Vagina (tissue), 2 donors: ENCODE measurements at regions not wholly inside any gene's neighbourhood (a gene's known extent, or its start where the extent isn't known, plus 50 kb on each side); places are given as distances from the start of the nearest gene placed in this dataset.
"Not testable (repeated sequence)": the region's sequence is repeated elsewhere in the genome, so short reads cannot be mapped to it uniquely, and the experiment has no call there.

Source experiments
- DNase-seq, 2 donors: peaks; one replicate each; pipeline ENCODE4 v3.0.0-alpha.2; 2017; ENCODE audit errors: extremely low spot score in 2 of 2
- H3K27ac ChIP-seq: fragments of 200-600 bp; sonication (generic); one replicate; pipeline ENCODE4 v1.5.1; 2019
- H3K27me3 ChIP-seq: fragments of 200-600 bp; sonication (generic); one replicate; pipeline ENCODE4 v1.5.1; 2019
- H3K36me3 ChIP-seq, 2 donors: fragments of 200-600 bp; sonication (generic); one replicate each; pipeline ENCODE4 v1.5.1; 2017 to 2019
- H3K4me1 ChIP-seq: fragments of 200-600 bp; sonication (generic); one replicate; pipeline ENCODE4 v1.5.1; 2019
- H3K4me3 ChIP-seq, 2 donors: fragments of 200-600 bp; sonication (generic); 1 replicate in 1 of 2; 2 replicates in 1 of 2; pipeline ENCODE4 v1.5.1; 2016 to 2019
- H3K9me3 ChIP-seq: fragments of 200-600 bp; sonication (generic); one replicate; pipeline ENCODE4 v1.5.1; 2019
- intact Hi-C: fragments of 100-400 bp; cut with DNase I; formaldehyde crosslinking; loops from one replicate; pipeline ENCODE4 v1.15.1; 2023

DNA sequence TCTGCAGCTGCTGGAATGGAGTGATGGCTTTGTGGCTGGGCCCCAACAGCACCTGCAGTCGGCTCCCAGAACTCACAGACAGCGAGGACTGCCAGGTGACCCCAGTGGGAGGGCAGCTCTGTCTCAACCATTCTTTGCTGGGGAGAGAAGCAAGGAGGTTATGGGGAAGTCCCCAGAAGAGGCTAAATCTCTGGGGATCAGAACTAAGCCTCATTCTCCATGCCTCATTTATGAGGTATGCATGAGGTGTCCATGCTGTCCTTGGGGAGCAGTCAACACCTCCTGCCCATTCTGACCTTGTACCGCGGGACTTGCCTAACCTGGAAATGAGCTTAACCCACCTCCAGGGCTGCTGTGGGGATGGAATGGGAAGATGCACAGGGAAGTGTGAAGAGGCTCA lies 111.5 kb upstream of the MTLN start:
- H3K27ac ChIP-seq, H3K4me1 ChIP-seq, DNase-seq, H3K9me3 ChIP-seq, H3K36me3 ChIP-seq, H3K27me3 ChIP-seq, H3K4me3 ChIP-seq, intact Hi-C loops: not testable (repeated sequence)

DNA sequence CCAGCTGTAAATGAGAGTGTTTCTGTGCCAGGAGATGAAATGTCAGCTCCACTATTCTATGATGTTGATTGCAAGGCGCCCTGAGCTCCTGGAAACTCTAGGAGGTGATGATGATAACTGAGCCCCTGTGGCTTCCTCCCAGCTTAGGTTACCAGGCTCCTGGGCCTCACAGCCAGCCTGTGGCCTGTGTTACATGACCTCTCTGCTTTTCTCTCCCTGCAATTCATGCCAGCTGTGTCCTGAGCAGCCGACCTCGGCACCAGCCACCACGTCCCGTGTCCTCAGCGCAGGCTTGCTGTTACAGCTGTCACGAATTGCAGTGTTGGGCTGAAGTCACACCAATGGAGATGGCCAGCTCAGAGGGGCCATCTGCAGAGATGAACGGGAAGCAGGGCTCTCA lies 110.2 kb upstream of the MTLN start:
- H3K4me3 ChIP-seq, H3K4me1 ChIP-seq, H3K36me3 ChIP-seq, intact Hi-C loops, H3K27ac ChIP-seq, DNase-seq, H3K9me3 ChIP-seq, H3K27me3 ChIP-seq: not testable (repeated sequence)

DNA sequence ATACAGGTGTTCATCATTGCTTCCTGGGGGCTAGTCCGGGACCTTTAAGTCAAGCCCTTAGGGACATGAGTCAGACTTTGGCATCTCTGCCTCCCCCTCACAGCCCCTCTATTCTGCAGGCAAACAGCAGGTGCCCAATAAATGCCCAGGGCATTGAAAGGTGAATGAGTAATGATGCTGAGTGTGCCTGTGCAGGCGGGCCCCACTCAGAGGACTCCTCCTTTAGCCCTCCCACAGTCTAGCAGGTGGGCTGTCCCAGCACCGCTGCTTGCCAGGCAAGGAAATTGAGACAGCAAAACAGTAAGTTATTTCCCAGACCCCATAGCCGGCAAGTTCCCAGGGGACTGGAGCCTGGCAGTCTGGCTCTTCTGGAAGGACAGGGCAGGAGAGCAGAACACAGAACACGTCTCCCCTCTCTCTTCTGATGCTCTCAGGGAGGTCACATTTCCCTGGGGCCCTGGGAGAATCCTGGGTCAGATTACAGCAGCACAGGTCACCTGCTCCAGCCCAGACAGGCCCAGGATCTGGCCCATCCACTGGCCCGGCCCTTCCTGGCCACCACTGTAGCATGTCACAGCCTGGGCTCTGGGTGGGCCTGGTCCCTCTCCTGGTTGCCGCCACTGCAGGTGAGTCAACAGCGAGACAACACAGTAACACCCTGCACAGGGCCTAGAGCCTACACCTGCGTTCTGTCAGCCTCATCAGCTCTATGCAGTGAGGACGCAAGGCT lies 108.7 kb upstream of the MTLN start:
- H3K27me3 ChIP-seq, intact Hi-C loops, DNase-seq, H3K4me1 ChIP-seq, H3K36me3 ChIP-seq, H3K4me3 ChIP-seq, H3K27ac ChIP-seq, H3K9me3 ChIP-seq: not testable (repeated sequence)

DNA sequence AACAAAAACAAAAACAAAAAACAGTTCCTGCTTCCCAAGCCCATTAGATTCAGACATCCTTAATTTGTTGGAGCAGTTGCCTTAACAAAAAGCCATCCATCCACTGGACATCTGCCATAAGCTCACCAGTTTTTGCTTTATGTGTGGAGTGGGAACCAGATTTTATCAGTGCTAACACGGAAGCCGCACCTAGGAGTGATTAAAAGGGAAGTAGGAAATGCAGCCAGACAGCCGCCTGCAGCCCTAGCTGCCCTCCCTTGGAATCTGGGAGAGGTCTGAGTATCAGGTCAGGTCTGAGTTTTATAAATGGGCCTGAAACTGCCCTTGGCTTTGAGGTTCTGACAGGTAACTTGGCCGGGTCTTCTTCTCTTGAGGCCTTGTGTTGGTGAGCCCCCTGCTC lies 106.6 kb upstream of the MTLN start:
- H3K36me3 ChIP-seq, H3K4me1 ChIP-seq, H3K4me3 ChIP-seq, H3K27ac ChIP-seq, DNase-seq, H3K9me3 ChIP-seq, H3K27me3 ChIP-seq, intact Hi-C loops: not testable (repeated sequence)

DNA sequence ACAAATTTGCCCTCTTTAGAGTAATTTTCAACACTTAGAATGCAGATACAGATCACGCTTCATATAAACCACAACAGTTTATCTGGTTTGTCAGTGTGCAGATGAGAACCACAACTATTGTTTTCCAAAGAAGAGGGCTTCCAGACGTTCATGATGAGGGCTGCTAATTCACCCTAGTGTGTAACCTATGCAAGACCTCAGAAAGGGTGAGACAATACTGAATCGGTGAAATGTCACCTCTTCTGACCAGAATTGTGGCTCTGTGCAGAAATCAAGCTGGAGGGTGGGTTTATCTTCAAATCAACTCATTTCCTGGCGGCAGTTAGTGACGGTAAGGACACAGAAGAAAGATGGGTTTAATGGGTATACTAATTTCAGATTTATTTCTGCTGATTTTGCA lies 105.0 kb upstream of the MTLN start:
- intact Hi-C loops, H3K27ac ChIP-seq, H3K36me3 ChIP-seq, H3K9me3 ChIP-seq, H3K4me3 ChIP-seq, H3K4me1 ChIP-seq, H3K27me3 ChIP-seq, DNase-seq: not testable (repeated sequence)

DNA sequence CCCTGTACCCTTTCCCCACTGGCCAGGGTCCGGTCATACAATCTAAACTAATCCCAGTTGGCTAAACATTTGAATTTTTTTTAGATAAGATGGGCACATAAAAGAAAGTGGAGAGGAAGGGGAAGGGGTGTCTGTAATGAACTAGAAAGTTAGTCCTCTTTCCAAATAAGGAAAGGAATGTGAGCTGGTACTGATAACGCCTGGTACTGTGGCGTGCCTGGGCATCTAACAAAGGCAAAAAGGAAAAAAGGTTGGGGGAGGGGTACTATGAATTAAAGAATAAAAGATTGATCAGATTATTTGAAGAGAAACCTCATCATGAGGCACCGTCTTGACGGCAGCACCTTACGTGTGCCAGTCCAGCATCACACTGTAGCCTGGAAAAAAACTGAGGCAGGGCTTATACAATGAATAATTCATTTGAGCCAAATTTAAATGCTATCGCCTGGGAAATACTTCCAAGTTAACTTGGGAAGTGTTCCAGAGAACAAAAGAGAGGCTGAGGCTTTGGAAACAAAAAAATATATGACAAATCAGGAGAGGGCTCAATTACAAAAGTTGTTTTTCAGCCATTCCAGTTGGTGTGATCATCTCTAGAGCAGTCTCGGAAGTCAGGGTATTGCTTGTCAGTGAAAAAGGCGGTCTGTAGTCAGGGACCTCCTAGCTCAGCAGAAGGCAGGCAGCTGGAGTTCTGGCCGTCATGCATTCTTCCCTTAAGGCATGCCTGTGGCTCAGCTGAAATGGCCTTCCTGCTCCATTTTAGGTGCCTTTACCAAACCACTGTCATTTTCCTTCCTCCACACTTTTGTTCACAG lies 103.9 kb upstream of the MTLN start:
- H3K27ac ChIP-seq, H3K27me3 ChIP-seq, H3K4me1 ChIP-seq, DNase-seq, H3K4me3 ChIP-seq, H3K36me3 ChIP-seq, H3K9me3 ChIP-seq, intact Hi-C loops: not testable (repeated sequence)

DNA sequence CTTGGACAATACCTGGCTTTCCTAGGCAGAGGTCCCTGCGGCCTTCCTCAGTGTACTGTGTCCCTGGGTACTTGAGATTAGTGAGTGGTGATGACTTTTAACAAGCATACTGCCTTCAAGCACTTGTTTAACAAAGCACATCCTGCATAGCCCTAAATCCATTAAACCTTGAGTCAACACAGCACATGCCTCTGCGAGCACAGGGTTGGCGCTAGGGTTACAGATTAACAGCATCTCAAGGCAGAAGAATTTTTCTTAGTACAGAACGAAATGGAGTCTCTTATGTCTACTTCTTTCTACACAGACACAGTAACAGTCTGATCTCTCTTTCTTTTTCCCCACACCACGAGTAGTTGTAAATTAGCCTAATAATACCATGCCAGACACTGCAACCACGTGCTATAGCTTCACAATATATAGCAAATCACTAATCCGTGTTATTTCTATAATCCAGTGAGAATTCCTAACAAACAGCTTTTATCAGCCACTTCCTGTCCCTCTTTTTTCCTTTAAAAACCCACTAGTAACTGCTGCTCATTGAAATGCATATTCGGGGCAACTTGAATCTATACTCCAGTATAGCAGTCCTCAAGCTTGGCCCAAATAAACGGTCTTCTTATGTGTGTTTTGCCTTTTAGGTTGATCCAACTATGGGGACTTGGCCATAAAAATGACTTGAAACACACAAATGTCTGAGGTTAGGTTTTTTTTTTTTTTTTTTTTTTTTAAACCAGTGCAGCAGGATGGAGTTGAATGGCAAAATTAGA lies 102.9 kb upstream of the MTLN start:
- H3K36me3 ChIP-seq, DNase-seq, H3K4me1 ChIP-seq, H3K4me3 ChIP-seq, H3K9me3 ChIP-seq, H3K27me3 ChIP-seq, intact Hi-C loops, H3K27ac ChIP-seq: not testable (repeated sequence)

DNA sequence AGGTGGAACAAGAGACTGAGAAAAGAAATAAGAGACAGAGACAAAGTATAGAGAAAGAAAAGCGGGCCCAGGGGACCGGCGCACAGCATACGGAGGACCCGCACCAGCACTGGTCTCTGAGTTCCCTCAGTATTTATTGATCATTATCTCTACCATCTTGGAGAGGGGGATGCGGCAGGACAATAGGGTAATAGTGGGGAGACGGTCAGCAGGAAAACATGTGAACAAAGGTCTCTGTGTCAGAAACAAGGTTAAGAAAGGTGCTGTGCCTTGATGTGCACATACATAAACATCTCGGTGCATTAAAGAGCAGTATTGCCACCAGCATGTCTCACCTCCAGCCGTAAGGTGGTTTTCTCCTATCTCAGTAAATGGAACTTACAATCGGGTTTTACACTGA lies 102.1 kb upstream of the MTLN start:
- H3K4me3 ChIP-seq, H3K4me1 ChIP-seq, H3K36me3 ChIP-seq, H3K9me3 ChIP-seq, H3K27me3 ChIP-seq, intact Hi-C loops, H3K27ac ChIP-seq, DNase-seq: not testable (repeated sequence)

DNA sequence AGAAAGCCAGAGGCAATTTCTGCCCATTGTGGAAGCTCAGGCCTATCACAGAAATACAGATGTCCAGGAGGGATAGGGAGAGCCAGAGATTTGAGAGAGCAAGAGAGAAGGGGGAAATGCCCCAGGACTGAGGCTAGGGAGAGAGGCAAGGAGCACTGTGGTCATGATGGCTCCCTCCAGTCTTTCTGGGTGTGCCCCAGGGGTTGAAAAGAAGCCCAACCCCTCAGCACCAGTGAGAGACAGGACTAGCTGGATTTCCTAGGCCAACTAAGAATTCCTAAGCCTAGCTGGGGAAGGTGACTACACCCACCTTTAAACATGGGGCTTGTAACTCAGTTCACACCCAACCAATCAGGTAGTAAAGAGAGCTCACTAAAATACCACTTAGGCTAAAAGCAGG lies 100.7 kb upstream of the MTLN start:
- H3K4me1 ChIP-seq, H3K4me3 ChIP-seq, DNase-seq, H3K9me3 ChIP-seq, H3K27ac ChIP-seq, H3K36me3 ChIP-seq, H3K27me3 ChIP-seq, intact Hi-C loops: not testable (repeated sequence)

DNA sequence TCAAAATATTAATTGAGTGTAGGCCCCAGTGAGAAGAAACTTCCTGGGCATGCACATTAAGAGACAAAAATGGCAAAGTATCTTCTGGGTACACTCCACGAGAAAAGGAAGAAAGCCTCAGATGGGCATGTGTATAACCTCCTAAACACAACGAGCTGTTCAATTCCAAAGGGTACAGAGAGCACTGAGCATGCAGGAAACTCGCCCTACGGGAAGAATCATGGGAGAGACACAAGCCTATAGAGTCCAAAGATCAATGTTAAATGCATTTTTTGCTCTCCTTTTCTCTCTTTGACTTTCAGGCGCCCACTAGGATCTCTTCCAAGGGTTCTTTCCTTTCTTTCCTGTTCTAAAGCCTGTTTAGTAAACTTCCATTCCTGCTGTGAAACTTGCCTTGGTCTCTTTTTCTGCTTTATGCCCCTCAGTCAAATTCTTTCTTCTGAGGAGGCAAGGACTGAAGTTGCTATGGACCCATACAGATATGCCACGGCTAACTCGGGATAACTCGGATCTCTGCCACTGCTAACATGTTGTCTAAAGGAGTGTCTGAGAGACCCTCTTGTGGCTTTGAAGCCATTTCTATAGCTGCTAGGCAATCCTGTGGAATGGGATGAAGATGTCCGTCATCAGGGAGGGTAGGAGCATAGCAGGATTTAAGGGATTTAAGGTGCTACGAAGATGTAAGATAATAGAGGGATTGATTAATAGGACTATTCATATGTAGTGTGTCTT lies 99.5 kb upstream of the MTLN start:
- H3K27ac ChIP-seq, DNase-seq, H3K36me3 ChIP-seq, intact Hi-C loops, H3K9me3 ChIP-seq, H3K27me3 ChIP-seq, H3K4me1 ChIP-seq, H3K4me3 ChIP-seq: not testable (repeated sequence)

DNA sequence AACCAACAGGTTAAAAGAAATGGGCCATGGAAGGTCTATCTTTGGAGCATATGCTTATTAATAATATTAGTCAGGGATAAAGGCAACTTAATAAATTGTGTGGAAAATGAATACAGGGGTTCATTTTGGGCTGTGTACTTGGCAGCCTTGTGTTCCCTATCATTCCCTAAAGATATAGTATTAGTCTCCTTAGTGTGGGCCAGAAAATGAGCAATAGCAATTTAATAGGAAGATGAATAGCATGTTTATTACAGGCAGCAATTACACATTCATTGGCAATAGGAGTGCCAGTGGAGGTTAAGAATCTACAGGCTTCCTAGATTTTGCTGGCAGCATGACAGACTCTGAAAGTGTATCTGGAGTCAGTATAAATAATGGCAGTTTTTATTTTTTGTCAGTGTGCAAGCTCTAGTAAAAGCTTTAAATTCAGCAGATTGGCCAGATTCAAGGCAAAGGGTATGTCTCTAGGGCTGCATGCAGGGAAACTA lies 98.7 kb upstream of the MTLN start:
- H3K27me3 ChIP-seq, intact Hi-C loops, DNase-seq, H3K4me1 ChIP-seq, H3K9me3 ChIP-seq, H3K4me3 ChIP-seq, H3K36me3 ChIP-seq, H3K27ac ChIP-seq: not testable (repeated sequence)

DNA sequence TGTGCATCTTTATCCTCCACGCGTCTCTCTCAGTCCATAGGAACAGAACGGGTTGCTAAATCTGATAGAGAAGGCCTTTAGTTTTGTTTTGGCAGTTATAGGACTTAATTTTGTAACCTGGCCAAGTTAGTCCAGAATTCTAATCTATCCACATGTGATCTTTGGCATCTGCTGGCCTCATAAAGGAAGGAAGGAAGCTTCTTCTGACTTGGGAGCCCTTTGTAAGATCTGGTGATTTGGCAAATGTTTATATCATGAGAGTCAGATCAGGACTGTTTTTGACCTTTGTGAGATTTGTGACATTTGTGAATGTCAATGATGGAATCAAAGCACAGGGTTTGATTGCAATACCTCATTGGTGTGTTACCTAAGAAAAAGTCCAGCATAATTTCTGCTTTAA lies 96.4 kb upstream of the MTLN start:
- H3K27ac ChIP-seq, H3K36me3 ChIP-seq, H3K4me3 ChIP-seq, H3K27me3 ChIP-seq, H3K9me3 ChIP-seq, intact Hi-C loops, DNase-seq, H3K4me1 ChIP-seq: not testable (repeated sequence)

DNA sequence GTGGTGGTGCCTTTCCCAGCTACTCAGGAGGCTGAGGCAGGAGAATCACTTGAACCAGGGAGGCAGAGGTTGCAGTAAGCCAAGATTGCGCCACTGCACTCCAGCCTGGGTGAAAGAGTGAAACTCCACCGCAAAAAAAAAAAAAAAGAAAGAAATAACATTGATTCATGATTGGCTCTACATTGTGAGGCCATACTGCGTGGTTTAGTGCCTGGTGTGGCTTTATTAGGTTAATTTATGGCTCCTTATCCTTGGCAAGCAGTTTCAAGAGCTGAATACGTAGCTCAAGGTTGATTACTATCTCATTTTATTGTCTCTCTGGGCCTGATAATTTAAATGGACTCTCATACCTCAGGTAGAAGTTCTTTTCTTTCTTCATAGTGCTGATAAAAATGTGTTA lies 80.5 kb upstream of the MTLN start:
- intact Hi-C loops, H3K27me3 ChIP-seq, DNase-seq, H3K27ac ChIP-seq, H3K4me1 ChIP-seq, H3K36me3 ChIP-seq, H3K9me3 ChIP-seq, H3K4me3 ChIP-seq: not testable (repeated sequence)
